Right ventricle myocardium superior (tissue), 1 donor: ENCODE measurements at regions not wholly inside any gene's neighbourhood (a gene's known extent, or its start where the extent isn't known, plus 50 kb on each side); places are given as distances from the start of the nearest gene placed in this dataset.
"Not testable (repeated sequence)": the region's sequence is repeated elsewhere in the genome, so short reads cannot be mapped to it uniquely, and the experiment has no call there.

Experiments
- ATAC-seq: fragments of 200-7000 bp; cut with Tn5 transposase; one replicate; pipeline ENCODE4 v1.9.1; 2020; ENCODE audit warnings: mild to moderate bottlenecking; ENCODE audit not compliant: poor library complexity
- DNase-seq: peaks from one replicate; pipeline ENCODE4 v3.0.0-alpha.2; 2020
- intact Hi-C: fragments of 100-400 bp; cut with DNase I; formaldehyde crosslinking; loops from one replicate; pipeline ENCODE4 v1.11.2; 2022
- donor health status: DM: no; HTN: yes; CAD: no; lungs with severe emphysema.

- ATAC-seq = no peak
- intact Hi-C loops = no loop called here
- DNase-seq = no peak
Measured at GRCh38 chr2:5164776-5165525, 527.2 kb upstream of the SOX11 start.

DNA sequence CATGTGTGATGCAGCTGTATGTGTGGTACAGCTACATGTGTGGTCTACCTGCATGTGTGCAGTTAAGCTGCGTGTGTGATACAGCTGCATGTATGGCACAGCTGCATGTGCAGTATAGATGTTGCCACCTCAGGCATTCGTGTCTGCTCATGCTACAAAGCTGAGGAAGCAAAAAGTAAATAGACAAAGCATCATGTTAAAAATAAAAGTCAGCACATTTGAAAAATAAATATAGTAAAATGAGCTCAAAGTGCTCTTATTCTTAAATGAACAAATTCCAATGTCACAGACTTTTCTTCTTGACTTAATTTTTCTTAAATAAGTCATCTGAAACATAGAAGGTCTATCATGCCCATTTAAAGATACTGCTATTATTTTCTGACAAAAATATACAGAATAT is 519.3 kb upstream of the SOX11 start:
- intact Hi-C loops = no loop called here

DNA sequence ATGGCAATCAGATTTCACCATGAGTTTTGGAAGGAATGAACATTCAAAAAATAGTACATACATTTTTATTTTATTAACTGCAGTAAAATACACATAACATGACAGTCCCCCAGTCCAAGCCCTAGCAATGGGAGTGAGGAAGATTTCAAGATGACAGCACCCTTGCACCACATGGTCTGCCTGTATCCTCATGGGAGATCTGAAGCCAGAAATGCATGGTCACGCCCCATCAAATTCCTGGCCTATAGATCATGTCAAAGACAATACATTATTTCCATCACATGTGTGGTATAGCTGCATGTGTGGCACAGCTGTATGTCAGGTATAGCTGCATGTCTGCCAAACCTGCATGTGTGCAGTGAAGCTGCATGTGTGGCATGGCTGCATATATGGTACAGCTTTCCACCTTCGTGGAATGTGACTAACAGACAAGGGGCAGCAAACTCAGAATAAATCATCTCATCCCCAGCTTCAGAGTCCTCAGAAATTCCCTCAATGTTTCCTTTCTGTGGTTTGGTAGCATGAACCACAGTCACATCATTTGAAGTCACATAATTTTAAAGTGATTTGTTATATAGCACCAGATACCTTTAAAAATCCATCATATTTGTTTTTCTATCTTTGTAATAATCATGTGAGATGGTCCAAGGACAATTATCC is 518.2 kb upstream of the SOX11 start:
- intact Hi-C loops = no loop called here
- ATAC-seq (no peak), DNase-seq (no peak)

More for the DNA sequence above, 519.3 kb upstream of the SOX11 start:
- DNase-seq = no peak
- ATAC-seq = no peak

GRCh38 chr2:5175231-5175630 is 517.0 kb upstream of the SOX11 start:
- no peak for ATAC-seq
- intact Hi-C loops = no loop called here
- no peak for DNase-seq

- no peak for DNase-seq
- intact Hi-C loops = no loop called here
- no peak for ATAC-seq
Measured at GRCh38 chr2:5176764-5177163, 515.4 kb upstream of the SOX11 start.

- ATAC-seq (no peak), DNase-seq (no peak)
- intact Hi-C loops = no loop called here
Measured at GRCh38 chr2:5183031-5183430, 509.2 kb upstream of the SOX11 start.

DNA sequence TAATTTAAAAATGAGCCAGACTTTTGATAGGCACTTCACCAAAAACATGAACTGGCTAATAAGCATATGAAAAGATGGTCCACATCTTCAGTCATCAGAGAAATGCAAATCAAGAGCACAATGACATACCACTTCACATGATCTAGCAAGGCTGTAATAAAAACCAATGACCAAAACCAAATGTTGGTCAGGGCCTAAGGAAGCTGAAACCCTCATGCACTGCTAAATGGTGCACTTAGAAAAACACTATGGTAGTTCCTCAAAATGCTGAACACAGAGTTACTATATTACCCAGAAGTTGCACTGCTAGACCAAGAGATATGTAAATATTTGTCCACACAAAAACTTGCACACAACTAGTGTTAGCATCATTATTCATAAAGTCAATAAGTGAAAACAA is 504.9 kb upstream of the SOX11 start:
- ATAC-seq = no peak
- intact Hi-C loops = no loop called here
- no peak for DNase-seq

- ATAC-seq = no peak
Measured at GRCh38 chr2:5188636-5189035, 503.5 kb upstream of the SOX11 start.

GRCh38 chr2:5190023-5190422 is 502.2 kb upstream of the SOX11 start:
- no peak for DNase-seq
- intact Hi-C loops = no loop called here
- ATAC-seq = no peak

More at GRCh38 chr2:5188636-5189035, 503.5 kb upstream of the SOX11 start:
- DNase-seq = no peak
- intact Hi-C loops = no loop called here

DNA sequence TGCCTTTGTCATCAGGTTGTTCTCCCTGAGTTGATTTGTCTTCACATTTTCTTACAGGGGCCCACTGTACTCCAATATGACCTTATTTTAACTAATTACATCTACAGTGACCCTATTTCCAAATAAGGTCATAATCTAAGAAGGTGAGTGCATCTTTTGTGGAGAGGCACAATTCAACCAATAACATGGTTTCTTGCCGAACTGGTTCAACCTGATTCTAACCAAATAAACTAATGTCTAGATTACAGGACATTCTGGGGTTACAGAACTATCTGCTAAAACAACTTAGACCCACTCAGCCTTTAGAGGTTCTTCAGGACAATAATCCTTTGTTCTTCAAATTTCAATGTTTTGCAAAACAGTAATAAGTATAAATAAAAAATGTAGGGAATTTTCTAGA is 496.5 kb upstream of the SOX11 start:
- no peak for DNase-seq
- intact Hi-C loops = no loop called here
- no peak for ATAC-seq

DNA sequence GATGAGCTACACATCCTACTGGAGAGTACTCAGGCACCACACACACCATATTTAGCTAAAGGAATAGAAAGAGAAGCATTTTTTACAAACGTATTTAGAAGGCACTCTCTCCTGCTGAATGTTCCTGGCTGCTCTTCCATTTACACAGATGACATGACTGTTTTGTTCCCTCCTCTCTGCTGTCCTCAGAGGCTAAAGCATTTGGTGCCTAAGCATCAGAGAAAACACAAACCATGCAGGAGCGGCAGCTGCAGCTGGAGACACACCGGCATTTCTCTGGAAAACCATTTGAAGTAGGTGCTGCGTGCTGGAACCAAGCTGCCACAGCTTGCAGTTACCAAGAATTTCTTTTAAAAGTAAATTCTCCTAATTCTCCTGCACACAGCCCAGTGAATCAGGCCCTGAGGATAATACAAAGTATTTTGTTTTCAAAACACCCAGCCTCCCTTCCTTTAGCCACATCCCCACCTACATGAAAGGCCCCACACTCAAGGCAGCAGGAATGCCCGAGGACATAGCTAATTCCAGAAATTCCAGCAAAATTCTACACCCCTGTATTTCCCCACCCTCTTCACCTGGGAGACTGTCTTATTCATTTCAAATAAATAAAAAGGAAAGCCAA is 488.9 kb upstream of the SOX11 start:
- no peak for ATAC-seq
- intact Hi-C loops = no loop called here
- no peak for DNase-seq

DNA sequence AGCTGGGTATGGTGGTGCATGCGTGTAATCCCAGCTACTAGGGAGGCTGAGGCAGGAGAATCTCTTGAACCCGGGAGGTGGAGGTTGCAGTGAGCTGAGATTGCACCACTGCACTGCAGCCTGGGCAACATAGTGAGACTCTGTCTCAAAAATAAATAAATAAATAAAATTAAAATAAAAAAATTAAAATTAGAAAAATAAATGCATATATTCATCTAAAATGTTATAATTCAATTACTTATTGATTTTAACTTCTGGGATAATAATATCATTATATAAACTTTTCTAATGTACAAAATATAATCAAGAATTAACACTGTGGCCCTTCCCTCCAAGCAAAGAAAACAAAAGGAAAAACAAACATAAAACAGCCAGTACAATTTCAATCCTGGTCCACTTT is 485.4 kb upstream of the SOX11 start:
- ATAC-seq, intact Hi-C loops, DNase-seq: not testable (repeated sequence)

DNA sequence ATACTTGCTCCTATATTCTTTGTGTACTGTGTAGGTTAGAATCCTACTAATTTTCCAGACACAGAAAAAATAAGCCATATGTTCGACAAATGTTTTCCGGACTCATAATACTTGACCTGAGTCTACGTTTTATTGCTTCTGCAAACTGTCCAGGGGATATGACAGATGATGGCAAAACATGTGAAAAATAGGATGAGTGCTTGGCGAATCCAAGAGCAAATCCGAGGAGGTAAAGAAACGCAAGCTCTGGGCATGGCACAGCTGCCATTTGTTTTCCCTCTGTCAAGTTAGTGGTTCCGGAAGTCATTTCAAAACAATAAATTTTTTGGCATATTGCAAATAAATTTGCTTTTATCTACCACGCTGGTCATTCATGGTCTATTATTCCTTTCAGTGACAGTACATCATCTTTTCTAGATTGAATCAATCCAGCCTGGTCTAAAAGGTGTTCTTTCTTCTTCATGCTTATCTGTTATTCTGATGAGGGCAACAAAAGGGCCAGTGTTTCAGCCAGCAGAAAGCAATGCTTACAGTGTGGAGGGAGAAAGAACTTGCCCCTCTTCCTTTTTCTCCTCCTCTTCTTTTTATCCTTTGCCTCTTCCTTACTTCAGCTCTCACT is 476.1 kb upstream of the SOX11 start:
- ATAC-seq (no peak), DNase-seq (no peak)
- intact Hi-C loops = no loop called here

DNA sequence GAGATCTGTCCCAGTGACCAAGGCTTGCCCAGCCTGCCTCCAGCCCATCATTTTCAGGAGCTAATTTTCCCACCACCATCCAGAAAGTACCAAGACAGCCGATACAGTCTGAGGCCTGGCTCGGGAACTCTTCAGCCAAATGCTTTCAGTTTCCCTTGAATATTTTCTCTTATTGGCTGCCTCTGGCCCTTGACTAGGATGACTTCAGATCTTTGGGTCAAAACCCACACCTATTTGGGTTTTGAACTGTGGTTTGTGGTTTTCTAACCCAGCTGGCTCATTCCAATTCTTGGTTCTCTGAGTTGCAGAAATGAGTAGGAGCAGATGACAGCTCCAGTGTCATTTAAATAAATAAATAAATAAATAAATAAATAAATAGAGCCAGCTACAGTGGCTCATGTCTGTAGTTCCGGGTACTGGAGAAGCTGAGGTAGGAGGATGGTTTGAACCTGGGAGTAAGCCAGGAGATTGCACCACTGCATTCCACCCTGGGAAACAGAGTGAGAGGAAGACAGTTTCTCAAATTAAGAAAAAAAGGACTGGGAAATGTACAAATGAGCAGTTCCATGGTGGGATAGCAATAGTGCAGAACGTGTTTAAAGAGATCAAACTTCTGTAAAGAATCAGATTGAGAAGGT is 465.0 kb upstream of the SOX11 start:
- no peak for DNase-seq
- ATAC-seq = no peak
- intact Hi-C loops = no loop called here

DNA sequence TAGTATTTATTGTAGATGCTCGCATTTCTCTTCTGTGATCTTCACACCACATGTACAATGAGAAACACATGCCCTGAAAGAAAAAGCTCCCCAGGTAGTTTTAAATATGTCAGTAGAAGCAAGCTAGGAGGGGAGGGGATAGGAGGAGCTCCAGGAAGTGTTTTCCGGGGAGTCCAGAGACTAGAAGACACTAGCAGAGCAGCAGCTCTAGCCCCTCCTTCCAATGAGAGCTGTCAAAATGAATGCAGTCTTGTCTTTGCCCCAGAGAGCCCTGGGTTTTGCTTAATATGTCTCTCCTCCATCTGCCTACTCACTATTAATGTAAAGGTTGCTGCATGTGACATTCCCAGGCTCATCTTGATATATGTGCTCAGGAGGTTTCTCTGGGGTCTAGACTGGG is 462.6 kb upstream of the SOX11 start:
- intact Hi-C loops = no loop called here
- no peak for DNase-seq

GRCh38 chr2:5230444-5230843 is 461.7 kb upstream of the SOX11 start:
- no peak for ATAC-seq
- intact Hi-C loops = no loop called here
- no peak for DNase-seq

More for the DNA sequence above, 462.6 kb upstream of the SOX11 start:
- no peak for ATAC-seq

- no peak for DNase-seq
- ATAC-seq = no peak
- intact Hi-C loops = no loop called here
Measured at GRCh38 chr2:5230855-5231254, 461.3 kb upstream of the SOX11 start.

DNA sequence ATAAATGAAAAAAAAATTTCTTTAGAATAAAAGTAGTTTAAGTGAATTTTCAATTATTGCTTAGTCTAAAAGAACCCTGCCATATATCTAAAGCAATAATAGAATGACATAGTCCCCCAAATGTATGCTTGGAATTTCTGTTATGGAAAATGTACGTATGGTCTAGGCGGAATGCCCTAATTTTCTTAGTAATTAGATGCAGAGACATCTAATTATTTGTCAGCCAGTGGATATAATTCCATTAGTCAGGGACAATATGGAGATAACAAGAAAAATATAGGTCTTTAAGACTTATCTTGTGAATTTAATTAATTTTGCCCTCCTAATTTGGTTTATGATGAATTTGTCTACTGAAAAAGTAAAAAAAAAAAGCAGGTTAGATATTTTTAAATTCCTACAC is 460.9 kb upstream of the SOX11 start:
- intact Hi-C loops = no loop called here
- no peak for ATAC-seq
- DNase-seq = no peak

DNA sequence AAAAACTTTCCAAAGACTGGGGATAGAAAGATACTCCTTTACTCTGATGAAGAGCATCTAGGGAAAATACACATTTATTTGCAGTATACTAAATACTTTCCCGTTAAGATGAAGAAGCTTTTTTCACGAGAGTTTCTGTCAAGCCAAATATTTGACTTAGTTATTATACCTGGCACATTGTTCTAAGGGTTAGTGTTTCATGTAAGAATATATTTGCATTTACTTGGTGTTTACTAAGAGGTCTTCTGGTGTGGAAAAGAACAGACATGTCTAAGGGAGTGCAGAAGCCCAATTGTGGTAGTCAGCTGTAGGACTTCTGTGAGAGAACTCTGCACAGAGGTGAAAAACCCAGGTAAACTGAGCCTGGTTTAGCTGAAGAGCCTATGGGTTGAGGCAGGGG is 457.6 kb upstream of the SOX11 start:
- no peak for ATAC-seq
- intact Hi-C loops = no loop called here
- DNase-seq = no peak
